CD8-positive, alpha-beta memory T cell (primary cell): ENCODE measurements at regions not wholly inside any gene's neighbourhood (a gene's known extent, or its start where the extent isn't known, plus 50 kb on each side); places are given as distances from the start of the nearest gene placed in this dataset.

ENCODE experiments used
- CTCF ChIA-PET: fragments of 350-600 bp; sonication (Branson Sonifier 250); formaldehyde crosslinking; loops from one replicate; lab custom pipeline; 2021; ENCODE audit warnings: antibody characterized with exemption; lab: Charles Lee
- POLR2A ChIA-PET: fragments of 350-600 bp; sonication (Branson Sonifier 250); formaldehyde crosslinking; loops from one replicate; lab custom pipeline; 2021; ENCODE audit warnings: antibody characterized with exemption; lab: Charles Lee
- DNase-seq, 5 donors: peaks; one replicate each; pipeline versions ENCODE4 v3.0.0 to v3.0.0-alpha.2; 2020 to 2022; ENCODE audit warnings: mixed read lengths in 1 of 5
- H3K27ac ChIP-seq: one replicate; pipeline ENCODE4 v1.7.0; 2013; ENCODE audit warnings: low read depth, mild to moderate bottlenecking, low read length, moderate library complexity
- H3K27me3 ChIP-seq: 2 replicates; pipeline ENCODE4 v1.7.0; 2013; ENCODE audit warnings: low read length, mild to moderate bottlenecking; ENCODE audit not compliant: insufficient read depth, poor library complexity, severe bottlenecking
- H3K36me3 ChIP-seq: 2 replicates; pipeline ENCODE4 v1.7.0; 2013; ENCODE audit warnings: mild to moderate bottlenecking, low read length, moderate library complexity; ENCODE audit not compliant: insufficient read depth
- H3K4me1 ChIP-seq: 2 replicates; pipeline ENCODE4 v1.7.0; 2013; ENCODE audit warnings: mild to moderate bottlenecking, low read length, moderate library complexity; ENCODE audit not compliant: insufficient read depth
- H3K4me3 ChIP-seq: 2 replicates; pipeline ENCODE4 v1.7.0; 2013; ENCODE audit warnings: mild to moderate bottlenecking, low read length
- H3K9me3 ChIP-seq: 2 replicates; pipeline ENCODE4 v1.7.0; 2013; ENCODE audit warnings: mild to moderate bottlenecking, low read length
- H3K27ac Mint-ChIP-seq, 8 donors: one replicate each; pipeline ENCODE4 v1.8.0; 2020 to 2021; ENCODE audit warnings: mixed read lengths in 8 of 8, mild to moderate bottlenecking in 6 of 8, inconsistent platforms in 3 of 8, moderate library complexity in 3 of 8
- H3K27me3 Mint-ChIP-seq, 2 donors: one replicate each; pipeline ENCODE4 v1.8.0; 2020 to 2021; ENCODE audit warnings: mixed read lengths in 2 of 2, mild to moderate bottlenecking in 1 of 2, moderate library complexity in 1 of 2
- H3K36me3 Mint-ChIP-seq, 3 donors: one replicate each; pipeline ENCODE4 v1.8.0; 2020 to 2021; ENCODE audit warnings: mixed read lengths in 3 of 3, inconsistent platforms in 1 of 3, mild to moderate bottlenecking in 1 of 3
- H3K4me1 Mint-ChIP-seq, 3 donors: one replicate each; pipeline ENCODE4 v1.8.0; 2020 to 2021; ENCODE audit warnings: mixed read lengths in 3 of 3, inconsistent platforms in 1 of 3, mild to moderate bottlenecking in 1 of 3
- H3K4me3 Mint-ChIP-seq, 7 donors: one replicate each; pipeline ENCODE4 v1.8.0; 2020 to 2021; ENCODE audit warnings: mixed read lengths in 7 of 7, mild to moderate bottlenecking in 6 of 7, moderate library complexity in 4 of 7, inconsistent platforms in 2 of 7
- H3K9me3 Mint-ChIP-seq, 5 donors: one replicate each; pipeline ENCODE4 v1.8.0; 2020 to 2022; ENCODE audit warnings: mixed read lengths in 5 of 5, mild to moderate bottlenecking in 3 of 5, moderate library complexity in 2 of 5, inconsistent platforms in 1 of 5

DNA sequence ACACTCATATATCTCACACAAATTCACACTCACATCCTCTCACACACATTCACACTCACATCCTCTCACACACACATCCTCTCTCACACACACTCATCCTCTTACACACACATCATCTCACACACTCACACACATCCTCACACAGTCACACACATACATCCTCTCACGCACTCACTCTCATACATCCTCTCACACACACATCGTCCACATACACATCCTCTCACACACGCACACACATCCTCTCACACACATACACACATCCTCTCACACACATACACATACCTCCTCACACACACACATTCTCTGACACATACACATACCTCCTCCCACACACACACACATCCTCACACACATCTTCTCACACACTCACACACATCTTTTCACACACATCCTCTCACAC is 129.1 kb upstream of the SLC30A5 start:
- Mint-ChIP-seq H3K4me3 (no peak overlapping the region), H3K27me3 (peaks cover 2 to 5% of the 10 kb centered on the region in 2 donors), H3K36me3 (no peaks in the 10 kb centered on the region), H3K9me3 (no peaks in the 10 kb centered on the region), H3K27ac (no peak overlapping the region), H3K4me1 (no peaks in the 10 kb centered on the region)
- Histone ChIP-seq H3K4me3 (no peak overlapping the region), H3K9me3 (no peaks in the 10 kb centered on the region), H3K27me3 (no peaks in the 10 kb centered on the region), H3K27ac (no peak overlapping the region), H3K4me1 (no peaks in the 10 kb centered on the region), H3K36me3 (no peaks in the 10 kb centered on the region)
- ChIA-PET CTCF (no interaction called here), POLR2A (no interaction called here)
- DNase-seq = no peak

GRCh38 chr5:68965926-68966325 is 127.9 kb upstream of the SLC30A5 start:
- no peak for DNase-seq
- Mint-ChIP-seq H3K27ac (no peak overlapping the region), H3K9me3 (no peaks in the 10 kb centered on the region), H3K27me3 (peaks cover 10 to 18% of the 10 kb centered on the region in 2 donors), H3K4me1 (no peaks in the 10 kb centered on the region), H3K36me3 (no peaks in the 10 kb centered on the region), H3K4me3 (no peak overlapping the region)
- Histone ChIP-seq H3K4me1 (no peaks in the 10 kb centered on the region), H3K36me3 (no peaks in the 10 kb centered on the region), H3K27ac (no peak overlapping the region), H3K9me3 (no peaks in the 10 kb centered on the region), H3K27me3 (no peaks in the 10 kb centered on the region), H3K4me3 (no peak overlapping the region)
- ChIA-PET CTCF (no interaction called here), POLR2A (no interaction called here)

DNA sequence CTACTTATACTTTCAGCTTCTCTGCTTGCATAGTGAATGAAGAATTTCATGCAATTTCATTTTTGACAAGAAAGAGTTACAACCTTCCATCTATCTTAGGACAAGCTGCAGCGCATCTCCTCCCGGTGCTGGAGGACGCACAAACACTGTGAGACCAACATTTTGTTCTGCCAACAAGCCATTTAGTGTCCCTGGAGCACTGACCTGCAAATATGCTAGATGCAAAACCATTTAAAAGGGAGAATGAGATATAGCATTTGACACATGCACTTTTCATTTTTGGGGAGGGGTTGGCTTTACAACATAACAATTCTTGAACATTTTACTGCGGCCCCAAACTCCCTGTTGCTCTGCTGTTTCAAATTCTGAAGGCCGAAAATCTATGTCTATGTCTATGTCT is 127.2 kb upstream of the SLC30A5 start:
- no peak overlapping the region for H3K4me3 Mint-ChIP-seq
- DNase-seq = no peak
- no peaks in the 10 kb centered on the region for H3K4me1 ChIP-seq
- H3K27me3 Mint-ChIP-seq = peaks cover 10 to 24% of the 10 kb centered on the region in 2 donors
- H3K27ac ChIP-seq = no peak overlapping the region
- no peaks in the 10 kb centered on the region for H3K36me3 ChIP-seq
- no peaks in the 10 kb centered on the region for H3K9me3 Mint-ChIP-seq
- H3K4me1 Mint-ChIP-seq = no peaks in the 10 kb centered on the region
- ChIA-PET POLR2A (no interaction called here), CTCF (no interaction called here)
- peak overlapping the region in 1 of 8 donors; percentile 83 for H3K27ac Mint-ChIP-seq
- H3K27me3 ChIP-seq = no peaks in the 10 kb centered on the region
- no peaks in the 10 kb centered on the region for H3K36me3 Mint-ChIP-seq
- no peaks in the 10 kb centered on the region for H3K9me3 ChIP-seq
- no peak overlapping the region for H3K4me3 ChIP-seq

- Histone ChIP-seq H3K4me3 (no peak overlapping the region), H3K27me3 (no peaks in the 10 kb centered on the region), H3K36me3 (no peaks in the 10 kb centered on the region), H3K27ac (no peak overlapping the region), H3K9me3 (no peaks in the 10 kb centered on the region), H3K4me1 (no peaks in the 10 kb centered on the region)
- Mint-ChIP-seq H3K4me3 (no peak overlapping the region), H3K27ac (no peak overlapping the region), H3K27me3 (peaks cover 16 to 37% of the 10 kb centered on the region in 2 donors), H3K9me3 (peaks cover 0 to 2% (median 0%) of the 10 kb centered on the region in 5 donors), H3K4me1 (no peaks in the 10 kb centered on the region), H3K36me3 (peaks cover 0 to 1% (median 0%) of the 10 kb centered on the region in 3 donors)
- ChIA-PET CTCF (no interaction called here), POLR2A (no interaction called here)
- no peak for DNase-seq
Observed at GRCh38 chr5:68968429-68968828, 125.4 kb upstream of the SLC30A5 start.

GRCh38 chr5:68970617-68971016 is 123.2 kb upstream of the SLC30A5 start:
- peaks cover 0 to 1% (median under 1%) of the 10 kb centered on the region in 3 donors for H3K36me3 Mint-ChIP-seq
- ChIA-PET CTCF (no interaction called here), POLR2A (no interaction called here)
- no peak overlapping the region for H3K4me3 Mint-ChIP-seq
- Histone ChIP-seq H3K36me3 (no peaks in the 10 kb centered on the region), H3K4me1 (no peaks in the 10 kb centered on the region), H3K27ac (no peak overlapping the region), H3K9me3 (no peaks in the 10 kb centered on the region), H3K27me3 (no peaks in the 10 kb centered on the region), H3K4me3 (no peak overlapping the region)
- no peak for DNase-seq
- peaks cover 0 to 13% (median 3%) of the 10 kb centered on the region in 5 donors for H3K9me3 Mint-ChIP-seq
- no peak overlapping the region for H3K27ac Mint-ChIP-seq
- no peaks in the 10 kb centered on the region for H3K4me1 Mint-ChIP-seq
- peaks cover 16 to 46% of the 10 kb centered on the region in 2 donors for H3K27me3 Mint-ChIP-seq

- Histone ChIP-seq H3K9me3 (no peaks in the 10 kb centered on the region), H3K4me1 (no peaks in the 10 kb centered on the region), H3K27me3 (no peaks in the 10 kb centered on the region), H3K4me3 (no peak overlapping the region), H3K27ac (no peak overlapping the region), H3K36me3 (no peaks in the 10 kb centered on the region)
- no peaks in the 10 kb centered on the region for H3K4me1 Mint-ChIP-seq
- peaks cover 1 to 3% (median 1%) of the 10 kb centered on the region in 3 donors for H3K36me3 Mint-ChIP-seq
- no peak for DNase-seq
- no peak overlapping the region for H3K27ac Mint-ChIP-seq
- H3K4me3 Mint-ChIP-seq = no peak overlapping the region
- peaks cover 18 to 60% of the 10 kb centered on the region in 2 donors for H3K27me3 Mint-ChIP-seq
- H3K9me3 Mint-ChIP-seq = peaks cover 8 to 22% (median 15%) of the 10 kb centered on the region in 5 donors
- POLR2A ChIA-PET = no interaction called here
- CTCF ChIA-PET = no interaction called here
Observed at GRCh38 chr5:68973696-68974095, 120.1 kb upstream of the SLC30A5 start.

DNA sequence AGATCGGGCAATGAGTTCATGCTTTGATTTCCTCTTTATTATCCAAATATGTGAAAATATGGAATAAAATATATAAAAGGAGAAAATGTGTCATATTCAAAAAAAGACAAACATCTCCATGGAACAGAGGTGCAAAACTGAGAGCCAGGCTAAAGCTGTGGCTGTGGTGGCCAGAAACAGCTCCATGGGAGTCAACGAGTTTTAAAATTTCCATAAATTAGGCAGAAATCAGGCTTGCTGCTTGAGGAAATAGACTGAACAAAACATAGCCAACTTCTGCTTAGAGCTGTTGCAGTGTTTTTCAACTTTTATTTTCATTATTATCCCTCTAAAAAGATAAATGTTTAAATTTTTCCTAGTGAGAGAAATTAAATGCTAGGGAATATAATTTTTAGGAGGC is 110.8 kb upstream of the SLC30A5 start:
- POLR2A ChIA-PET = no interaction called here
- no peaks in the 10 kb centered on the region for H3K4me1 ChIP-seq
- no peaks in the 10 kb centered on the region for H3K27me3 ChIP-seq
- H3K27ac ChIP-seq = no peak overlapping the region
- Mint-ChIP-seq H3K9me3 (peaks cover 0 to 4% (median 0%) of the 10 kb centered on the region in 5 donors), H3K27me3 (peaks cover 4 to 13% of the 10 kb centered on the region in 2 donors), H3K4me1 (no peaks in the 10 kb centered on the region), H3K4me3 (no peak overlapping the region), H3K36me3 (no peaks in the 10 kb centered on the region), H3K27ac (no peak overlapping the region)
- CTCF ChIA-PET = no interaction called here
- no peaks in the 10 kb centered on the region for H3K9me3 ChIP-seq
- H3K36me3 ChIP-seq = no peaks in the 10 kb centered on the region
- no peak for DNase-seq
- H3K4me3 ChIP-seq = no peak overlapping the region

- CTCF ChIA-PET = no interaction called here
- no peak overlapping the region for H3K4me3 Mint-ChIP-seq
- H3K9me3 Mint-ChIP-seq = peaks cover 0 to 4% (median 0%) of the 10 kb centered on the region in 5 donors
- H3K4me1 Mint-ChIP-seq = no peaks in the 10 kb centered on the region
- no peak for DNase-seq
- no peaks in the 10 kb centered on the region for H3K4me1 ChIP-seq
- H3K27me3 Mint-ChIP-seq = peaks cover 2 to 7% of the 10 kb centered on the region in 2 donors
- no peaks in the 10 kb centered on the region for H3K36me3 ChIP-seq
- H3K27ac ChIP-seq = no peak overlapping the region
- H3K27me3 ChIP-seq = no peaks in the 10 kb centered on the region
- H3K4me3 ChIP-seq = no peak overlapping the region
- no peaks in the 10 kb centered on the region for H3K36me3 Mint-ChIP-seq
- POLR2A ChIA-PET = no interaction called here
- H3K27ac Mint-ChIP-seq = no peak overlapping the region
- no peaks in the 10 kb centered on the region for H3K9me3 ChIP-seq
Observed at GRCh38 chr5:68983959-68984358, 109.9 kb upstream of the SLC30A5 start.
